ENCODE measurements at regions not wholly inside any gene's neighbourhood (a gene's known extent, or its start where the extent isn't known, plus 50 kb on each side); places are given as distances from the start of the nearest gene placed in this dataset.

DNA sequence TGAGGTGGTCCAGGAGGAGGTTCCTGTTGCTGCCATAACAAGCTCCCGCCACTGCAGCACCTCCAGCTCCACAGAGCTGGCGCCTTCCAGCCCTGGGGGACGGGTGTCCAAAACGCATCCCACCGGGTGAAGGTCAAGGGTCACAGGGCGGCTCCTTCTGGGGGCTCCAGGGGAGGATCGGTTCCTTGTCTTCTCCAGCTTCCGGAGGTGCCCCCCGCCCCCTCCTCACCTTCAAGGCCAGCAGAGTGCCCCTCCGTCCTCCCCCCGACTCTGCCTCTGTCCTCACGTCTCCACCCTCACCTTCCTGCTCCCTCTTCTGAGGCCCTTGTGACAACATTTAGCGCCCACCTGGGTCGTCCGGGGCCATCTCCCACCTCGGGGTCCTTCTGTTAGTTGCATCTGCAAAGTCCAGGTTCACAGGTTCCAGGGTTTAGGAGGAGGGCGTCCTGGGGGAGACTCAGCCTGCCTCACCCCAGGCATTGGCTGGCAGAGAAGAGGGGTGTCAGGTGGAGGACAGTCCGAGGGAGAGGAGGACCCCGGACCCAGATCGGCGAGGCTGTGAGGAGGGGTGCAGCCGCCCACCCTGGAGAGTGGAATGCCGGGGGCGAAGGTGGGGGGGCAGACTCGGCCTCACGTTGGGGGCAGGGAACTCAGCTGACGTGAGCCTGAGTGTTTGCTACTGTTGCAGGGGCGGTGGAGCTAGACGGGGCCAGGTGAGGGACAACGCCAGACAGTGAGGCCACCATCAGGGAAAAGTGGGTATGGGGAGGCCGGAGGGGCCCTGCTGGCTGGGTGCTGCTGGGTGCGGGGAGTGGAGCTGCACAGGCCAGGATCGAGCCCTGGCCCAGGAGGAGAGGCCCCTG is 205.5 kb upstream of the C14orf180 start:
- no peak for DNase-seq

DNA sequence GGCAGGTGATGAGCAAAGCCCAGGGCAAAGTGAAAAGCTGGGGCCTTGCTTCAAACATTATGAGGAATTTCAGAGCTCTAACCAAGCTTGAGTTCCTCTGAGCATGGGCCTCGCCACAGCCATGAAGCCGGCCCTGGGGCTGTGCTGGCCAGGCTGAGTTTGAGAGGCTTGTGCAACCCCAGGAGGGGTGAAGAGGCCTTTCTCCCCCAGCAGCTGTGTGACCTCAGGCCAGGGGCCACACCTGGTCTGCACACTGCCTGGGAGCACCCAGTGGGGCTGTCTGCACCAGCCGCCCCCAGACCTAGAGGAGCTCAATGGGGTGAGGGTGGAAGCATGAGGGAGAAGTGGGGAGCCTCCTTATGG is 204.9 kb upstream of the C14orf180 start:
- no peak for DNase-seq

DNA sequence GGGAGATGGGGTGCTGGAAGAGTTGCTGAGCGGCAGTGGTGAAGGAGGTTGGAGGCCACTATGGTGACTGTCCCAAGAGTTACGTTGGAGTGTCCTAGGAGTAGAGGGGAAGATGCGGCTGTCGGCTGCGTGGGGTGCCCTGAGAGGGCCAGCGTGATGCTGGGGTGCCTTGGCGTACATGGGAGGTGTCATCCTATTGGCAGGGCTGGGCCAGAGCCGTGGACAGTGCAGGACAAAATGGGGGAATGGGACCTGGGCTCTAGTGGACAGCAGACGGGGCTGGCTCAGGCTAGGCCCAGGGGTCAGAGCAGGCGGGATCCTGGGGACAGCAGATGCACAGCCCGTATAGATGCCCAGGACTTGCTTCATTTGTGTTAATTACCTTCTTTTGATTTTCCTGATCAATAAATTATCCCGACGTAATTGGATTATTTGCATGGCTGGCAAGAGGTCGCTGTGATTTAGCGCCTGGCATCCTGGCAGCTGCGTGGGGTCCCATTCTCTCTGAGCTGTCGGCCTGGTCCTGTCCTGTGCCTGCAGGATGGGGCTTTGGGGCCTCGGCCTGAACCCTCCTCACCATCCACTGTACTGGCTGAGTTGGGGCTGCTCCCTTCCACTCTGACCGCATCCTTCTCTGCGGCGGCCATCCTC is 203.9 kb upstream of the C14orf180 start:
- no peak for DNase-seq

DNA sequence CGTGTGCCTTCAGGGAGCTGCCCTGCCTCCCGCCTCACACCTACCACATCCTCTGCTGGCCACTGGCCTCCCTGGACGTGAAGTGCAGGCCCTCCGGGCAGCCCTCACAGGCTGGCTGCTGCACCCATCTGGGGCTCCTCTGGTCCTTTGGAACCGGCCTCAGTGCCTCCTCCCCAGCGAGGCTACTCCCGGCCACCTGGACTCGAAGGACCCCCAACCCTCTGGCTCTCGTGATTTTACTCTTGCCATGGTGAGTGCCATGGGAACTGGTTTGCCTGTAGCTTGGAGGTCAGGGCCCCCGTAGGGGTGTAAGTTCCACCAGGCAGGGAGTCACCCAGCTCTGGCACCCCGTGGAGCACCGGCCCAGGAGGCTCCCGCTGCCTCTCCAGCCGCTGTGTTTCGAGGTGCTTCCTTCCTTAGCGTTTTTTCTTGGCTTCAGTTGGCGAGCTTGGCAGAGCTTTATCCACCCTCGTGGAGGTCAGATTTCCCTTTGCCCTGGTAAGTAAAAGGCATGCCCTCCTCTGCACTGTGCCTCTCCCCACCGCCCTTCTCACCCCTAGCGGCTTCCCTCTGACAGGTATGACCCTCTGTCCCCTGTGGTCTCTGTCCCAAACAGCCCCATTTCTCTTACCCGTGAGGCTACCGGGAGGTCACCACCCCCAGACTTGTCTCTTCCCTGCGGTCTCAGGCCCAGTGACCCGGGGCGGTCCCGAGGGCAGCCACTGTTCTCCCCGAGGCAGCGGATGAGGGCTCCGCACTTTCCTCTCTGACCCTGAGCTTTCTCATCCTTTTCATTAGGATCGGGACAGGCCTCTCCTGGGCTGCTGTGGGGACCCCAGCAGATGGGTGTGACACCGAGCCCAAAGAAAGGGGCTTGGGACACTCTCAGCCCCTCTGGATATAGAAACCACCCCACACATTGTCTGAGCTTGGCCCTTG is 203.1 kb upstream of the C14orf180 start:
- no peak for DNase-seq

DNA sequence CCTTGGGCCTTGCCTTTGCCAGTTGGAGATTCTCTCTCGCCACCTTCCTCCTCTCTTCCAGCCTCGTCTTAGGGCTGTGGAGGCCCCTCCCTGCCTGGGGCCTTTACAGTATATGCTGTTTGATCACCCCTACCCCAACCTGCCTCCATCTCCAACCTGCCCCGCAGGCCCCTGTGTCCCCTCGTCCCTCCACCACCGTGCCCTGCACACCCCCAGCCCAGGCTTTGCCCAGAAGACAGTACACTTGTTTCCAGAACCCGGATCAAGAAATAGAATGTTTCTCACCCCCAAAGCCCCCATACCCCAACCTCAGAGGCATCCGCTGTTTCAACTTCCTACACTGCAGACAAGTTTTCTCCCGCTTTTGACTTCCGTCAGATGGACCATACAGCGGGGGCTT is 202.3 kb upstream of the C14orf180 start:
- DNase-seq, result no peak

DNA sequence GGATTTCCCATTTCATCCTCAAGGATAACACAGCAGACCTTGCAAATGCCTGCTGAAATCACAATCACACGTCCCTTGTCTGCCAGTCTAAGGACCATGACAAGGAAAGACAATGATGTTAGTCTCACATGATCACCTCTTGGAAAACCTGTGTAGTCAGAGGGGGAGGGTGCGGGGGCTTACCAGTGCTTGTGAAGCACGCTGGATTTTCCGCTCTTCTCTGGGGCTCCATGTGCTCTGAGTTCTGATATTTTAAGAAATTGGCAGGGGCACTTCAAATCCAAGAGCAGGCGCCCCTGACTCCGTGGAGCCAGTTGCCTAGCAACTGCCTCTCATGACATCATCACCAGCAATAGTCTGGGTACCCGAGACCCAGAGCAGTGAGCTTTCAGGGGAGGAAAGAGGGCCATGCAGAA is 200.9 kb upstream of the C14orf180 start:
- no peak for DNase-seq

DNA sequence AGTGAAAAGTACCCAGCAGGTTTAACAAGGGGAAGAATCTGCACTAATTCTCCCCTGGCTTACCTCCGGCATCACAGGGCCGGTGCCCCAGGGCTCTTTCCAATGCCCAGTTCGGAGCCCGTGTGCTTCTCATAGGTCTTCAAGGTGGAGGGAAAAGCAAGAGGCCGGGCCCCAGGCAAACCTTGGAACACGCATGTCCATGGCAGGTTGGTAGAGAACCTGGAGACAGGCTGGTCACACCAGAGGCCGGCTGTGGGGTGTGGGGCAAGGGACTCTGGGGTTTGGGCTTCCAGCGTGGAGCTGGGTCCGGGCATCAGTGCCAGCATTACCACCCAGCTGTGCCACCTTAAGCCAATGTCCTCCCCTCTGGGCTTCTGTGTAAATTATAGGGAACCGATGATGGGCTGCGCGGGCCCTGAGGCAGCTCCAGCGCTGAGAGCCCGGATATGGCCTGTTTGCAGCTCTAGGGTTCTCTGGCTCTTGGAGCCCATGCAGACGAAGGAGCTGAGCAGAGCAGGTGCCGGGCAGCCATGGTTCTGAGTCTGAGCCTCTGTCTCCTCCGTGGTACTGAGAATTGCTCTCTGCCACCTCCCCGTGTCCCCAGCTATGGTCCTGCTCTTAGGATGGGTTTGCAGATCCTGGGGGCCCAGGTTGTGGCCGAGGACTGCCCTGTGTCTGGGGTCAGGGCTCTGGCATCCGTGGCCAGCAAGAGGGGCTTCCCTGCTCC is 197.0 kb upstream of the C14orf180 start:
- no peak for DNase-seq

DNA sequence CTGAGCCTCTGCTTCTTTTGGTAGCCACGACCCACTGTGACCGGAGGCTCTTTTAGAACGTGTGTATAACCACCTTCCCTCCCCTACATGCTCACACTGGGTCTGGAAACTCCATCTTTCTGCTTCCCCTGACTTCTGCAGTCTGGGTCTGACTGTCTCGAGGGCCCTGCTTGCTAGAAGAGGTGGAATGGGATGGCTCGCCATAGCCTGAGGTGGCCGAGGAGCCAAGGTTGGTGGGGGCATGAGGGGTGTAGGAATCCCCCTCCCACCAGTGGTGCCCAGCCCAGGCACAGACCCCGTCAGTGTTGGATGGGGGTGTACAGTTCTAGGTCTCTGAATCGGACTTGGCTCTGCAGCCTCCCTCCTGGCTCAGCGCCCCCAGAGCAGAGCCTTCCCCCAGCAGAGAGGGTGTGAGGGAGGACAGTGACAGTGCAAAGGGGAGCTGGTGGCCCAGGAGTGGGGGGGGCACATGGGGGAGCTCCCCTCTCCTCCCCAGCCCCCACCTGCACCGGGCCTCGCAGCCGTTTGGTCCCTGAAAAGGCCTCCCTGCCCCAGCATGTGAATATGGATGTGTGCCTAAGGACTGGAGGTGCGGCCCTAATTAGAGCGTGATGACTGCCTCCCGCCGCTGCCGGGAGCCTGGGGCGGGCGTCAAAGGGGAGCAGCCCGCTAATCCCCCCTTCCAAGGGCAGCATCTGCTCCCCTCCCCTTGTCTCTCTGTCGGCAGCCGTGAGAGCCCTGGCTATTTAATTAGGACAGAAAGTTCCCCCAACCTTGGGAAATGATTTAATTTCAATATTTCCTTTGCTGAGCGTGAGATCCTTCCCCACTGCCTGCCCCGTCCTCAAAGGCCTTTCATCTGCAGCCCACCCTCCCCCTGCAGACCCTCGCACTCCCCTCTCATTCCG is 196.2 kb upstream of the C14orf180 start:
- no peak for DNase-seq

DNA sequence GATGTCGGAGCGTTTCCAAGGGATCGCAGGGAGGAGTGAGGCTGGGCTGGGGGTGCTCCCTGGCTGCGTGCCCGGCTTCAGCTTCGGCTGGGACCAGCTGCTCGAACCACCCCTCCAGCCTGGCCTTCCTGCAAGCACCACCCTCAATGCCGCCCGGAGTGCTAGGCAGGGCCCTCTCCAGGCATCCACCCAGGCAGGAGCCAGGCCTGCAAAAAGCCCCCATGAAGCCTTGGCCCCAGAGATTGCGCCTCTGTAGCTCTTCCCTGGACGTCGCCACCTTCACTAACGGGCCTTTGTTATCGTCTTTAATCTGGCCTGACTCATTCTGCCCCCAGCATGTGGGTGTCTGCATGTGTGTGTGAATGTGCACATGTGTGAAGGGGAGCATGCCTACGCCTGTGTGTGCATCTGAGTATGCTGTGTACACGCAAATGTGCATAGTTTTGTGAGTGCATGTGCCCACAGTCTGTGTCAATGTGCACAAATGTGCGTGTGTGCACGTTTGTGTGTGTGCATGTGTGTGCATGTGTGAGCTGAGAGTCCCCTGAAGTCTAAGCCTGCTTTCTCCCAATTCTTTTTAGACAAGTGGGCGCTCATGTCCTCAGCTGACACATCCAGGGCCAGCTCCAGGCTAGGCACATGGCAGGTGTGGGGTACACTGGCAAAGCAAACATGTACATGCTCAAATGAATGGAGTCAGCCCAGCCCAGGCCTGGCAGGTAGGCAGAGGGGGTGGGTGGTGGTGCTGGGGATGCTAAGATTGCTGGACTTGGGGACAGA is 195.4 kb upstream of the C14orf180 start:
- DNase-seq, result no peak

DNA sequence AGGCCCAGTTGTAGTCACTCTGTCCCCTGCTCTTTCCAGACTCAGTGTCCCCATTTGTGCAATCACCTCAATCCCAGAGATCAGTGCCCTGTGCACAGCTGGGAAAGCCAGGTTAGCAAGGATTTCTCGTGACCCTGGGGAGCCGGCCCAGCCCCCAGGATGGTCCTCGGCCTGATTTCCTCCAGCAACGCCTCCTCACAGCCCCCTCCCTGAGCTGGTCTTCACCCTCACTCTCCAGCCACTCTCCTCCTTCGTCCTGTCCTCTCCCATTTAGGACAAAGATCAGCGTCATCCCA is 194.8 kb upstream of the C14orf180 start:
- no peak for DNase-seq

DNA sequence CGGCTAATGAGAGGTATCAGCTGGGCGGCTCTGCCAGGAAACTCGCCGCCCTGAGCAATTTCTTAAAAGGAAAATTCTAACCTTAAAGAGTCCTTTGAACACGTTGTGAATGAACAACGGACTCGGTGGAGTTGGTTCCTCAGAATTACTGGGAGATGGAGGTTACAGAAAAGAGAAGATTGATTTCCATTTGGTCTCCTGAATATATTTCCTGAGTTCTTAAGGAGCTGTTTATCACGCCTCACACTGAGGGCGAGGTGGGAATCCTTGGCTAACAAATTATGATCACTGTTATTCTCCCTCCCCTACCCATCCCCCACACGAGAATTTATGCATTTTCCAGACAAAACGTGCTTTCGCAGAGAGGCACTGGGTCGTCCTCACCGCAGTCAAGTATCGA is 194.5 kb upstream of the C14orf180 start:
- DNase-seq, result no peak

DNA sequence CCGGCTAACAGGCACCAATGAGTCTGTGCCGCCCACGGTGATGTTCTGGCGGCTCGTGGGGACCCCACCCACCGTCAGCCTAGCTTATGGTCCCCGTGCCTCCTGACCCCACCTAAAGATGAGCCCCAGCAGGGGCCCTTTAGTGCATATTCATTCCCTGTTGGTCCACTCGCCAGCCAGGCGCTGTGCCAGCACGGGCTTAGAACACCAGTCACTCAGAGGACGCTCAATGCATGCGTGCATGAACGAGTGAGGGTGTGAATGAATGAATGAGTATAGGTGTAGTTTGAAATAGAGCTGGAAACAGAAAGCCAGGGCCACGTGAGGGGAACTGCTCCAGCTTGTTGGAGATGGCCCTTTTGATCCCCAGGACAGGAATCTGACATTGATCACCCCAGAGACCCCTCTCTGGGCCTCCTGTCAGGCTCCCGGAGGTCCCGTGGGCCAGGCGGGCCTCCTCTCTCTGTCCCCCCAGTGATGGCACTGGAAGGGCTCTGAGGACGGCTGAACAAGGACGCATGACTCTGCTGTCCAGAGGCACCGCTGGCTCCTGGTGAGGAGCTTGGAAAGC is 193.9 kb upstream of the C14orf180 start:
- DNase-seq, result no peak

DNA sequence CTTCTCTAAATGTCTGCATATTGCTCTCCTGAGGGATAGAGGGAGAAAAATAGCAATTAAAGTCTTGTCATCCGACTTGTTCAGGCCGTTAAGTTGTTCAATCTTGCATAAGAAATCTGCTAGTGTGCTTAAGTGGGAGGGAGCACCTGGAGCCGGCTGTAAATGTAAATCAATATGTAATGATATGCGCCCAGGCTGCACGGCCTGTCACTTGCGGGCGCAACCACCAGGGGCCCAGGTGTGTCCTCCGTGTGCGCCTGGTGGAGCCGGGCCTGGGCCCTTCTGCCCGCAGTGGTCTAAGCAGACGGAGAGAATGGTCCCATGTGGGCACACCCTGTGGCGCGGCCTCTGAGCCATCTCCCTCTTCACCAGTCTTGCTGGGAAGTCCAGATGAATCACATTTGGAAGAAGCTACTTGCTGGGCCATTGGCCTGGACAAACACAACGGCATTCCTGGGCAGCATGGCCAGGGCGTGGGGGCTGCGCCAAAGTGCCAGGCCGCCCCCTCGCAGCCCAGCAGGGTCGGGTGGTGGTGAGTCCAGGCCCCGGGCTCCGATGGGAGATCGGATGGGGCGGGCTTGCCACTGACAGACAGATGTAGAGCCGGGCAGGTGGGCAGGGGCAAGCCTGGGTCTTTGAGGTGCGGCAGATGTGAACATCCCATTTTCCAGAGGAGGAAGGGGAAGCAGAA is 193.3 kb upstream of the C14orf180 start:
- peak; percentile 37 for DNase-seq

DNA sequence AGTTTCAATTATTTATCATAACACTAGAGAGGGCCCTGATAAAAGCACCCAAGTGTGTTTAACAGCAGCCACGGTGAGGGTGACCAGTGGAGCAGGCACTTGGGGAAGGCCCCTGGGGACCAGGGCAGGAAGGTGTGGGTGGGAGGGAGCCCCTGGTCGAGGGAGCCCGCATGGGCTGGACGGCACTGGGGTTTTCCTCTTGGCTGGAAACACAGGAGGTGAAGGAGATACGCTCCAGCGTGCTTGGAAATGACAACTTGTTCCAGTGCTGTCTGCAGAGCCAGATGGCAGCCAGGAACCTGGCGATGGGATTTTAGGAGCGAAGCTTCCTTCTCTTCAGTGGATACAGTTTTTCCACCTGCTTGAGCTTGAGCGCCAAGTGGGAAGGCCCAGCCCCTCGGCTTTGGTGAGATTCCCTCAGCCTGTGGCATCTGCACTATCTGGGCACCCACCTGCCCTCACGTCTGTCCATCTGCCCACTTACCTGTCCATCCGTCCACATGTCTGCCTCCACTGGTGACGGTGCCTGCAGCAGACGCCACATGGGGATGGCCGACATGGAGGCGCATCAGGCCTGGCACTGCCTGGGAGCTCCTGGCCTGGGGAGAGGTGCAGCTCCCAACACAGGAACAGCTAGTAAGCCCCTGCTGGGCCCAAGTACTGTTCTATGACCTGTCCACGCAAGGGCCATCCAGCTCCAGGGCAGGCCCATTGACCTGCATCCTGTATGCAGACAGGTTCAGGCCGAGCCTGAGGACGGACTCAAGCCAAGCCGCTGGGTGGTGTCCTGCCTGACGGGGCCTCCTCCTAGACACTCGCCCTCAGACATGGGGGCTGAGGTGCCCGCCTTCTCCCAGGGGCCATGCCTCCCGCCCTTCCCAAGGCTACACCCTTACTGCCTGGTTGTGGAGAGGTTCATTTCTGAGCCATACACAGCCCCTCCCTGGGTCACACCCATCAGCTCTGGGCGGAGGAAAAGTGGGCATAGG is 192.2 kb upstream of the C14orf180 start:
- no peak for DNase-seq

DNA sequence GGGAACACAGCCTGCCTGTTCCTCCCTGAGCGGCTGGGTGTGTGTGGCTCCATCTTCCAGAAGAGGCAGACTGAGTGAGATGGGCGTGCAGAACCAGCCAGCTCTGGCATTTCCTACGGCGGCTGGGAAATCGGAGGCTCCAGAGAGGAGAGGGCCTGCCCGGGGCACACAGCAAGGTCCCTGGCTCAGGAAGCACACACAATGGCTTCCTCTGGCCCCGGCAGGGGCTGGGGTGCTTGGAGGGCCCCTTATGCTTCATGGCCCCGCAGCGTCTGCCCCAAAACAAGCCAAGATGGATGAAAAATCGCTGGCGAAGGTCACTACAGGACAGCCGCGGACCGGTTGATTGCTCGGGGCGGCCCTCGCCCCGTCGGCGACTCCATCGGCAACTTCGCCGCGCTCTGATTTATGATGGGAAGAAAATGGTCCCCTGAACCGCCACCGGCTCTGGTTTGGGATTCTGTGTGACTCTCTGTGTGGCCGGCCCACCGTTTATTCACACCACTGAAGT is 191.5 kb upstream of the C14orf180 start:
- DNase-seq, result no peak

DNA sequence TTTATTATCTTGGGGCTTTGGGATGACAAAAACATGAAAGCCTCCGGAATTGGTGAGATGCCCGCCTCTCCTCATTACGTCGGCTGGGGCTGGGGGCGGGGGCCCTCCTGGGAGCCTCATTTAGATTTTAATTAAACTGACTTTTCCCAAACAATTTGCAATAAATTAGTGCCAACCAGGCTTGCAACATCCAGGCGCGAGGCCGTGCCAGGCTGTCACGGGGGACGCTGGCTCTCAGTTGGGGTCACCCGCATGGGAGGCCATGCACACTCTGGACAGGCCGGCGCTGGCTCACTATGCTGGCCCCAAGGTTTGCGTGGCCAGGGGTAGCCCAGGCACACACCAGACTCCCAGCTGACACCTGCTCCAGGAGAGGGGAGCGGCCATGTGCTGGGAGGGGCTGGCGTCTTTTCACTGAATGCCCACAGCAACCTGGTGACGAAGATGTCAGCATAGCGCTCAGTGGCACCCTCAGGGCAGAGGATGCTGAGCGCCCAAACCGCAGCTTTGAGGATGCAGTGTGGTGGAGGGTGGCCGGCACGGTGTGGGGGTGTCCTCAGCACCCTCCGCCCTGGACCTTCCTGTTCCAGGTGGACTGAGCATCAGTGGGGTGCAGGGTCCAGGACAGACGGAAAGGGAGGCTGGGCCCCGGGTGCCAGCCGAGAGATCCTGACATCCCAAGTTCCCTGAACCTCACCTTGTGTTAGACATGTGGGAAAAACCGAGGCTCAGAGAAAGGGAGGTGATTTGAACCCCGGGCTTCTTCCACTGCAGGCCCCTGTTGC is 190.8 kb upstream of the C14orf180 start:
- DNase-seq, result no peak

DNA sequence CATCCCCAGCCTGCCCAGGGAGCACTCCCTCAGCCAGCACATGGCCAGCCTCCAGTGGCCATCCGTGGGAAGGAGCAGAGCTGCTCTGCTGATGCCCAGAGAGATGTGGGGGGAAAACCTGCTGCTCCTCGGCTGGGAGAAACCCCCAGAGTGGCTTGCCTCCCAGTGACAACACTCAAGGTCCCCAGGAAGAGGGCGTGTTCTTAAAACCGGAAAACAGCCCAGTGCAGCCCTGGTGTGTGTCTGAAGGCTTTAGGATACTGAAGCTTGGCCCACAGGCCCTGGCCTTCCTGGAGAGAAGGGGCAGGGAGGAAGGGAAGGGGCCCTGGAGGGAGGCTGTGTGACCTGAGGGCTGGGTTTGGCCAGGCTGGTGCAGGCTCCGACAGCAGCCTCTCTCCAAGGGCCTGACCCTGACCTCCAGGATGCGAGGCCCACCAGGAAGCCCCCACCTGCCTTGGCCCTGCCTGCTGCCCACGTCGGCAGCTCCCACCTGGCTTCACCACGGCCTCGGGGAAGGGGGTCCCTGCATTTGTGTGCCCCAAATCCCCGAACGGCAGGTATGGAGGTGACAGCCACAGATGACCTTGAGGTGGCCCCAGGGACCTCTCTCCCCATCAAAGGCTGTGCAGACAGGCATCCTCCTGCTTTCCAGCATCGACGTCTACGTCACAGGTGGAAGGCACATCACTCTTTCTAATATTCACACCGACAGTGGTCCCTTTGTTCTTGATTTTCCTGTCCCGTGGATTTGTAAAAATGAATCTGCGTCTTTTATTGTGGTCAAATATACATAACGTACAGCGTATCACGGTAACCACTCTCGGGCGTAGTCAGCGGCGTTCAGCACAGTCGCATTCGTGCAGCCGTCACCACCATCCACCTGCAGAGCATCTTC is 190.0 kb upstream of the C14orf180 start:
- DNase-seq, result no peak
